SK-N-SH treated with all-trans-retinoic acid at 6 μM for 48 hours (cell line): ENCODE measurements at regions not wholly inside any gene's neighbourhood (a gene's known extent, or its start where the extent isn't known, plus 50 kb on each side); places are given as distances from the start of the nearest gene placed in this dataset.

Source experiments
- ATAC-seq: fragments of 200-7000 bp; cut with Tn5 transposase; 3 replicates; pipeline ENCODE4 v1.9.1; 2020; ENCODE audit warnings: mild to moderate bottlenecking, moderate library complexity
- BACH2 ChIP-seq: fragments of 250-450 bp; sonication (Bioruptor Pico); IDR thresholded peaks from 2 replicates; pipeline ENCODE4 v1.9.0; 2021; ENCODE audit warnings: mild to moderate bottlenecking, borderline replicate concordance
- CREB5 ChIP-seq: fragments of 250-450 bp; sonication (Bioruptor Pico); IDR thresholded peaks from 2 replicates; pipeline ENCODE4 v1.5.1; 2020; ENCODE audit warnings: low read depth, mild to moderate bottlenecking, moderate library complexity
- CSDC2 ChIP-seq: fragments of 250-450 bp; sonication (Bioruptor Pico); IDR thresholded peaks from 2 replicates; pipeline ENCODE4 v1.5.0; 2020; ENCODE audit warnings: mild to moderate bottlenecking, moderate library complexity
- ESRRG ChIP-seq: fragments of 250-450 bp; sonication (Bioruptor Pico); IDR thresholded peaks from 2 replicates; pipeline ENCODE4 v1.6.1; 2021; ENCODE audit warnings: mild to moderate bottlenecking
- GLIS3 ChIP-seq: fragments of 250-450 bp; sonication (Bioruptor Pico); IDR thresholded peaks from 2 replicates; pipeline ENCODE4 v1.5.0; 2020; ENCODE audit warnings: mild to moderate bottlenecking, moderate library complexity
- OSR1 ChIP-seq: fragments of 250-450 bp; sonication (Bioruptor Pico); IDR thresholded peaks from 2 replicates; pipeline ENCODE4 v1.8.0; 2022; ENCODE audit warnings: moderate library complexity, mild to moderate bottlenecking, inconsistent platforms
- POU6F1 ChIP-seq: fragments of 250-450 bp; sonication (Bioruptor Pico); IDR thresholded peaks from 2 replicates; pipeline ENCODE4 v1.8.0; 2021; ENCODE audit warnings: low read depth, mild to moderate bottlenecking, moderate library complexity, borderline replicate concordance
- PPARA ChIP-seq: fragments of 250-450 bp; sonication (Bioruptor Pico); IDR thresholded peaks from 2 replicates; pipeline ENCODE4 v1.5.0; 2020; ENCODE audit warnings: mild to moderate bottlenecking, borderline replicate concordance
- RARB ChIP-seq: fragments of 250-450 bp; sonication (Bioruptor Pico); IDR thresholded peaks from 2 replicates; pipeline ENCODE4 v1.8.0; 2021; ENCODE audit warnings: mild to moderate bottlenecking, moderate library complexity
- SNAI2 ChIP-seq: fragments of 250-450 bp; sonication (Bioruptor Pico); IDR thresholded peaks from 2 replicates; pipeline ENCODE4 v1.5.0; 2020; ENCODE audit warnings: mild to moderate bottlenecking, moderate library complexity
- TOX ChIP-seq: fragments of 250-450 bp; sonication (Bioruptor Pico); IDR thresholded peaks from 2 replicates; pipeline ENCODE4 v1.8.0; 2021; ENCODE audit warnings: mild to moderate bottlenecking, moderate library complexity, borderline replicate concordance
- ZC3H10 ChIP-seq: fragments of 250-450 bp; sonication (Bioruptor Pico); IDR thresholded peaks from 2 replicates; pipeline ENCODE4 v1.5.1; 2021; ENCODE audit warnings: mild to moderate bottlenecking, moderate library complexity
- ZFP3 ChIP-seq: fragments of 250-450 bp; sonication (Bioruptor Pico); IDR thresholded peaks from 2 replicates; pipeline ENCODE4 v1.5.0; 2020; ENCODE audit warnings: mild to moderate bottlenecking, moderate library complexity
- ZFP30 ChIP-seq: fragments of 450-650 bp; formaldehyde crosslinking; IDR thresholded peaks from 2 replicates; pipeline ENCODE4 v1.5.0; 2022; ENCODE audit warnings: mild to moderate bottlenecking, moderate library complexity
- ZNF565 ChIP-seq: fragments of 450-650 bp; formaldehyde crosslinking; conservative IDR thresholded peaks from 2 replicates; pipeline ENCODE4 v1.5.0; 2020; ENCODE audit warnings: low read depth, mild to moderate bottlenecking, moderate library complexity
- ZNF70 ChIP-seq: fragments of 450-650 bp; formaldehyde crosslinking; IDR thresholded peaks from 2 replicates; pipeline ENCODE4 v1.5.0; 2020; ENCODE audit warnings: mild to moderate bottlenecking, moderate library complexity
- ZNF8 ChIP-seq: fragments of 450-650 bp; formaldehyde crosslinking; IDR thresholded peaks from 2 replicates; pipeline ENCODE4 v1.5.0; 2020; ENCODE audit warnings: mild to moderate bottlenecking, moderate library complexity
- TF ChIP-seq, protein P1 (sequence below): fragments of 250-450 bp; sonication (Bioruptor Pico); IDR thresholded peaks from 2 replicates; pipeline ENCODE4 v1.8.0; 2020; ENCODE audit warnings: mild to moderate bottlenecking, moderate library complexity, borderline replicate concordance
- TF ChIP-seq, protein P2 (sequence below): fragments of 250-450 bp; sonication (Bioruptor Pico); IDR thresholded peaks from 2 replicates; pipeline ENCODE4 v1.5.0; 2020; ENCODE audit warnings: mild to moderate bottlenecking, moderate library complexity
- TF ChIP-seq, protein P3 (sequence below): fragments of 250-450 bp; sonication (Bioruptor Pico); IDR thresholded peaks from 2 replicates; pipeline ENCODE4 v1.5.1; 2021; ENCODE audit warnings: mild to moderate bottlenecking, moderate library complexity

GRCh38 chr4:159723341-159724048 lies 620.6 kb downstream of the RAPGEF2 start:
- ATAC-seq: no peak
- TF ChIP-seq SNAI2 (no peak), ZNF70 (CRISPR knock-in tag) (no peak), RARB (no peak), ZFP3 (CRISPR knock-in tag) (no peak), GLIS3 (CRISPR knock-in tag) (no peak), ZNF8 (CRISPR knock-in tag) (no peak), PPARA (no peak), OSR1 (CRISPR knock-in tag) (no peak), ZFP30 (no peak), ZNF565 (CRISPR knock-in tag) (no peak), BACH2 (CRISPR knock-in tag) (no peak), TOX (CRISPR knock-in tag) (no peak), ZC3H10 (CRISPR knock-in tag) (no peak), CSDC2 (CRISPR knock-in tag) (no peak), CREB5 (CRISPR knock-in tag) (no peak)
- TF ChIP-seq, protein P1, sequence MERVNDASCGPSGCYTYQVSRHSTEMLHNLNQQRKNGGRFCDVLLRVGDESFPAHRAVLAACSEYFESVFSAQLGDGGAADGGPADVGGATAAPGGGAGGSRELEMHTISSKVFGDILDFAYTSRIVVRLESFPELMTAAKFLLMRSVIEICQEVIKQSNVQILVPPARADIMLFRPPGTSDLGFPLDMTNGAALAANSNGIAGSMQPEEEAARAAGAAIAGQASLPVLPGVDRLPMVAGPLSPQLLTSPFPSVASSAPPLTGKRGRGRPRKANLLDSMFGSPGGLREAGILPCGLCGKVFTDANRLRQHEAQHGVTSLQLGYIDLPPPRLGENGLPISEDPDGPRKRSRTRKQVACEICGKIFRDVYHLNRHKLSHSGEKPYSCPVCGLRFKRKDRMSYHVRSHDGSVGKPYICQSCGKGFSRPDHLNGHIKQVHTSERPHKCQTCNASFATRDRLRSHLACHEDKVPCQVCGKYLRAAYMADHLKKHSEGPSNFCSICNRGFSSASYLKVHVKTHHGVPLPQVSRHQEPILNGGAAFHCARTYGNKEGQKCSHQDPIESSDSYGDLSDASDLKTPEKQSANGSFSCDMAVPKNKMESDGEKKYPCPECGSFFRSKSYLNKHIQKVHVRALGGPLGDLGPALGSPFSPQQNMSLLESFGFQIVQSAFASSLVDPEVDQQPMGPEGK (CRISPR knock-in tag): no peak
- TF ChIP-seq, protein P2, sequence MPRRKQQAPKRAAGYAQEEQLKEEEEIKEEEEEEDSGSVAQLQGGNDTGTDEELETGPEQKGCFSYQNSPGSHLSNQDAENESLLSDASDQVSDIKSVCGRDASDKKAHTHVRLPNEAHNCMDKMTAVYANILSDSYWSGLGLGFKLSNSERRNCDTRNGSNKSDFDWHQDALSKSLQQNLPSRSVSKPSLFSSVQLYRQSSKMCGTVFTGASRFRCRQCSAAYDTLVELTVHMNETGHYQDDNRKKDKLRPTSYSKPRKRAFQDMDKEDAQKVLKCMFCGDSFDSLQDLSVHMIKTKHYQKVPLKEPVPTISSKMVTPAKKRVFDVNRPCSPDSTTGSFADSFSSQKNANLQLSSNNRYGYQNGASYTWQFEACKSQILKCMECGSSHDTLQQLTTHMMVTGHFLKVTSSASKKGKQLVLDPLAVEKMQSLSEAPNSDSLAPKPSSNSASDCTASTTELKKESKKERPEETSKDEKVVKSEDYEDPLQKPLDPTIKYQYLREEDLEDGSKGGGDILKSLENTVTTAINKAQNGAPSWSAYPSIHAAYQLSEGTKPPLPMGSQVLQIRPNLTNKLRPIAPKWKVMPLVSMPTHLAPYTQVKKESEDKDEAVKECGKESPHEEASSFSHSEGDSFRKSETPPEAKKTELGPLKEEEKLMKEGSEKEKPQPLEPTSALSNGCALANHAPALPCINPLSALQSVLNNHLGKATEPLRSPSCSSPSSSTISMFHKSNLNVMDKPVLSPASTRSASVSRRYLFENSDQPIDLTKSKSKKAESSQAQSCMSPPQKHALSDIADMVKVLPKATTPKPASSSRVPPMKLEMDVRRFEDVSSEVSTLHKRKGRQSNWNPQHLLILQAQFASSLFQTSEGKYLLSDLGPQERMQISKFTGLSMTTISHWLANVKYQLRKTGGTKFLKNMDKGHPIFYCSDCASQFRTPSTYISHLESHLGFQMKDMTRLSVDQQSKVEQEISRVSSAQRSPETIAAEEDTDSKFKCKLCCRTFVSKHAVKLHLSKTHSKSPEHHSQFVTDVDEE: no peak
- TF ChIP-seq, protein P3, sequence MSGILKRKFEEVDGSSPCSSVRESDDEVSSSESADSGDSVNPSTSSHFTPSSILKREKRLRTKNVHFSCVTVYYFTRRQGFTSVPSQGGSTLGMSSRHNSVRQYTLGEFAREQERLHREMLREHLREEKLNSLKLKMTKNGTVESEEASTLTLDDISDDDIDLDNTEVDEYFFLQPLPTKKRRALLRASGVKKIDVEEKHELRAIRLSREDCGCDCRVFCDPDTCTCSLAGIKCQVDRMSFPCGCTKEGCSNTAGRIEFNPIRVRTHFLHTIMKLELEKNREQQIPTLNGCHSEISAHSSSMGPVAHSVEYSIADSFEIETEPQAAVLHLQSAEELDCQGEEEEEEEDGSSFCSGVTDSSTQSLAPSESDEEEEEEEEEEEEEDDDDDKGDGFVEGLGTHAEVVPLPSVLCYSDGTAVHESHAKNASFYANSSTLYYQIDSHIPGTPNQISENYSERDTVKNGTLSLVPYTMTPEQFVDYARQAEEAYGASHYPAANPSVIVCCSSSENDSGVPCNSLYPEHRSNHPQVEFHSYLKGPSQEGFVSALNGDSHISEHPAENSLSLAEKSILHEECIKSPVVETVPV (CRISPR knock-in tag): no peak

GRCh38 chr4:159725571-159725970 lies 622.7 kb downstream of the RAPGEF2 start:
- TF ChIP-seq, protein P1 (CRISPR knock-in tag): no peak
- TF ChIP-seq CREB5 (CRISPR knock-in tag) (no peak), ZNF8 (CRISPR knock-in tag) (no peak), RARB (no peak), POU6F1 (CRISPR knock-in tag) (no peak), ZFP3 (CRISPR knock-in tag) (no peak), PPARA (no peak), CSDC2 (CRISPR knock-in tag) (no peak), ESRRG (no peak), OSR1 (CRISPR knock-in tag) (no peak)
- TF ChIP-seq, protein P3 (CRISPR knock-in tag): no peak
- no peak for ATAC-seq
